Peyer's patch (tissue), 4 donors: ENCODE measurements at regions not wholly inside any gene's neighbourhood (a gene's known extent, or its start where the extent isn't known, plus 50 kb on each side); places are given as distances from the start of the nearest gene placed in this dataset.

Experiments
- DNase-seq, 3 donors: peaks; one replicate each; pipeline ENCODE4 v3.0.0-alpha.2; 2017 to 2019
- H3K27ac ChIP-seq, 4 donors: fragments of 200-600 bp; sonication (generic); one replicate each; pipeline ENCODE4 v1.5.1; 2016 to 2019
- H3K27me3 ChIP-seq, 2 donors: fragments of 200-600 bp; sonication (generic); one replicate each; pipeline ENCODE4 v1.5.1; 2019
- H3K36me3 ChIP-seq, 3 donors: fragments of 200-600 bp; sonication (generic); one replicate each; pipeline ENCODE4 v1.5.1; 2016 to 2019
- H3K4me1 ChIP-seq, 4 donors: fragments of 200-600 bp; sonication (generic); one replicate each; pipeline ENCODE4 v1.5.1; 2016 to 2019
- H3K4me3 ChIP-seq, 4 donors: fragments of 200-600 bp; sonication (generic); 1 replicate in 3 of 4; 2 replicates in 1 of 4; pipeline ENCODE4 v1.5.1; 2016 to 2019; ENCODE audit warnings: mild to moderate bottlenecking in 1 of 4
- H3K9me3 ChIP-seq, 4 donors: fragments of 200-600 bp; sonication (generic); one replicate each; pipeline ENCODE4 v1.5.1; 2016 to 2019; ENCODE audit warnings: mild to moderate bottlenecking in 1 of 4
- CTCF ChIP-seq, 6 experiments: fragments of 450-650 bp in 4 of 6; fragments of 200-600 bp in 2 of 6; sonication (generic) in 1 of 6; IDR thresholded peaks; one replicate each; pipeline ENCODE4 v1.5.1; 2017 to 2019; ENCODE audit warnings: antibody characterized with exemption in 6 of 6, mild to moderate bottlenecking in 3 of 6, moderate library complexity in 1 of 6
- POLR2A ChIP-seq, 2 donors: fragments of 450-650 bp; IDR thresholded peaks; one replicate each; pipeline ENCODE4 v1.5.1; 2017; ENCODE audit warnings: antibody characterized with exemption in 2 of 2, mild to moderate bottlenecking in 2 of 2, moderate library complexity in 2 of 2

GRCh38 chr11:86180423-86180822 is 64.1 kb upstream of the EED start:
- Histone ChIP-seq H3K9me3 (no peaks in the 10 kb centered on the region), H3K27ac (no peak overlapping the region), H3K4me1 (peaks cover 0 to 14% (median 4%) of the 10 kb centered on the region in 4 donors), H3K27me3 (no peaks in the 10 kb centered on the region), H3K36me3 (no peaks in the 10 kb centered on the region), H3K4me3 (no peak overlapping the region)
- no peak for DNase-seq
- TF ChIP-seq CTCF (IDR thresholded peaks at IDR 0.05) (no peak), POLR2A (IDR thresholded peaks at IDR 0.05) (no peak)

- no peak overlapping the region for H3K27ac ChIP-seq
- peaks cover 0 to 8% (median 3%) of the 10 kb centered on the region in 4 donors for H3K4me1 ChIP-seq
- no peaks in the 10 kb centered on the region for H3K36me3 ChIP-seq
- no peak for DNase-seq
- H3K4me3 ChIP-seq, result no peak overlapping the region
- TF ChIP-seq POLR2A (IDR thresholded peaks at IDR 0.05) (no peak), CTCF (IDR thresholded peaks at IDR 0.05) (no peak)
- no peaks in the 10 kb centered on the region for H3K27me3 ChIP-seq
- H3K9me3 ChIP-seq, result no peaks in the 10 kb centered on the region
Measured at GRCh38 chr11:86179646-86180064, 64.9 kb upstream of the EED start.

- Histone ChIP-seq H3K27ac (no peak overlapping the region), H3K4me3 (no peak overlapping the region), H3K27me3 (no peaks in the 10 kb centered on the region), H3K9me3 (no peaks in the 10 kb centered on the region), H3K36me3 (no peaks in the 10 kb centered on the region), H3K4me1 (peaks cover 0 to 5% (median 2%) of the 10 kb centered on the region in 4 donors)
- DNase-seq, result no peak
- no peak for TF ChIP-seq POLR2A (IDR thresholded peaks at IDR 0.05)
- TF ChIP-seq CTCF (IDR thresholded peaks at IDR 0.05), result no peak
Measured at GRCh38 chr11:86177302-86177701, 67.3 kb upstream of the EED start.

- Histone ChIP-seq H3K27ac (no peak overlapping the region), H3K36me3 (no peaks in the 10 kb centered on the region), H3K27me3 (no peaks in the 10 kb centered on the region), H3K9me3 (no peaks in the 10 kb centered on the region), H3K4me1 (peaks cover 0 to 5% (median 2%) of the 10 kb centered on the region in 4 donors), H3K4me3 (no peak overlapping the region)
- no peak for TF ChIP-seq POLR2A (IDR thresholded peaks at IDR 0.05)
- no peak for TF ChIP-seq CTCF (IDR thresholded peaks at IDR 0.05)
- DNase-seq, result no peak
Measured at GRCh38 chr11:86176165-86176884, 68.2 kb upstream of the EED start.

GRCh38 chr11:86175626-86176025 is 68.9 kb upstream of the EED start:
- Histone ChIP-seq H3K9me3 (no peaks in the 10 kb centered on the region), H3K27ac (no peak overlapping the region), H3K4me1 (peaks cover 0 to 5% (median 2%) of the 10 kb centered on the region in 4 donors), H3K4me3 (no peak overlapping the region), H3K36me3 (no peaks in the 10 kb centered on the region), H3K27me3 (no peaks in the 10 kb centered on the region)
- DNase-seq, result no peak
- TF ChIP-seq CTCF (IDR thresholded peaks at IDR 0.05) (no peak), POLR2A (IDR thresholded peaks at IDR 0.05) (no peak)
